ENCODE measurements at regions not wholly inside any gene's neighbourhood (a gene's known extent, or its start where the extent isn't known, plus 50 kb on each side); places are given as distances from the start of the nearest gene placed in this dataset.
"Not testable (repeated sequence)": the region's sequence is repeated elsewhere in the genome, so short reads cannot be mapped to it uniquely, and the experiment has no call there.

DNA sequence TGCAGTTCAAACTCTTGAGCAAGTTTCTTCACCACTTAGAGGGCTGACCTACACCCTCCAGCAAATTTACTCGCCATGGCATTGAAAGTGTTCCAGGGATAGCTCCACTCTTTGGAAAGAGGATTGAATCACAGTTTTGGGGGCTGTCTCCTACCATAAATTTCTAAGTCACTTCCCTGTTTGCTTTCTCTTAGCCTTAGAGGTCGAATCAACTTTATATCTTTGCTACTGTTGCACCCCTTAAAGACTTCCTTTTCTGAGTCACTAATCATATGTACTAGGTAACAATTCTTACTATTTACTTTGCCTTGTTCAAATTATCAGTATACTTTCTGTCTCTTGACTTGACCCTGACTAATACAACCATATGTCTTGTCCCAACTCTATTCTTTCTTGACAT, 1151.8 kb upstream of the ALCAM start:
- H3K27me3 ChIP-seq (ENCODE audit: insufficient read depth, low read depth, low read length), result no peaks in the 10 kb centered on the region
- no peaks in the 10 kb centered on the region for H3K36me3 ChIP-seq (ENCODE audit: insufficient read depth, low read length)
- no peak overlapping the region for H3K4me2 ChIP-seq (ENCODE audit: low read length)
- H3K27ac ChIP-seq (ENCODE audit: low read length), result no peak overlapping the region
- no peak for TF ChIP-seq EP300 (conservative IDR thresholded peaks at IDR 0.05; ENCODE audit: poor library complexity, severe bottlenecking)
- no peak for TF ChIP-seq TAF1 (IDR thresholded peaks at IDR 0.05; ENCODE audit: low read depth)
- no peak for TF ChIP-seq POLR2AphosphoS5 (IDR thresholded peaks at IDR 0.05)
- TF ChIP-seq RAD21 (conservative IDR thresholded peaks at IDR 0.05), result no peak
- TF ChIP-seq MXI1 (conservative IDR thresholded peaks at IDR 0.05; ENCODE audit: poor library complexity, severe bottlenecking), result no peak
- no peak for TF ChIP-seq CTCF (IDR thresholded peaks at IDR 0.05; ENCODE audit: poor library complexity, severe bottlenecking)
- TF ChIP-seq REST (IDR thresholded peaks at IDR 0.05; ENCODE audit: borderline replicate concordance), result no peak
- TF ChIP-seq SMC3 (conservative IDR thresholded peaks at IDR 0.05; ENCODE audit: poor library complexity), result no peak
- no peak for TF ChIP-seq EZH2 (IDR thresholded peaks at IDR 0.05; ENCODE audit: borderline replicate concordance, insufficient read depth, low read length, poor library complexity, severe bottlenecking)
- no peak overlapping the region for H2AFZ ChIP-seq (ENCODE audit: low read depth, low read length)
- H3F3A ChIP-seq (ENCODE audit: insufficient read depth, low read length, poor library complexity, severe bottlenecking), result no peaks in the 10 kb centered on the region
- H4K20me1 ChIP-seq (ENCODE audit: insufficient read depth), result no peaks in the 10 kb centered on the region
- H3K79me2 ChIP-seq (replicated peaks; ENCODE audit: insufficient read depth, low read length), result no peaks in the 10 kb centered on the region
- no peaks in the 10 kb centered on the region for H3K9me3 ChIP-seq (ENCODE audit: low read length)
- H3K9me2 ChIP-seq (ENCODE audit: insufficient read depth, low read length), result no peaks in the 10 kb centered on the region
- no peak overlapping the region for H3K9ac ChIP-seq (ENCODE audit: low read length)
- no peak overlapping the region for H3K4me3 ChIP-seq (ENCODE audit: low read length)

DNA sequence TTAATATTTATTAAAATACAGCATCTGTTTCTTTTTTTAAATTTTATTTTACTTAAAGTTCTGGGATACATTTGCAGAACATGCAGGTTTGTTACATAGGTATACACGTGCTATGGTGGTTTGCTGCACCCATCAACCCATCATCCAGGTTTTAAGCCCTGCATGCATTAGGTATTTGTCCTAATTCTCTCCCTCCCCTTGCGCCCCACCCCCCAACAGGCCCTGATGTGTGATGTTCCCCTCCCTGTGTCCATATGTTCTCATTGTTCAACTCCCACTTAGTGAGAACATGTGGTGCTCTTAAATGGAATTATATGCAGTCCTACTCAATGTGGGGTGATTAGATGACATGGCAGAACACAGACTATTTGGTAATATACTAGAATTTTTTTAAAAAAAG, 1147.7 kb upstream of the ALCAM start:
- H2AFZ ChIP-seq (ENCODE audit: low read depth, low read length); H3K9me2 ChIP-seq (ENCODE audit: insufficient read depth, low read length); H3F3A ChIP-seq (ENCODE audit: insufficient read depth, low read length, poor library complexity, severe bottlenecking); H3K27me3 ChIP-seq (ENCODE audit: insufficient read depth, low read depth, low read length); H3K9me3 ChIP-seq (ENCODE audit: low read length); H3K79me2 ChIP-seq (replicated peaks; ENCODE audit: insufficient read depth, low read length); H3K27ac ChIP-seq (ENCODE audit: low read length); H3K36me3 ChIP-seq (ENCODE audit: insufficient read depth, low read length); H3K4me3 ChIP-seq (ENCODE audit: low read length); H4K20me1 ChIP-seq (ENCODE audit: insufficient read depth); H3K4me2 ChIP-seq (ENCODE audit: low read length); H3K9ac ChIP-seq (ENCODE audit: low read length): not testable (repeated sequence)
